DOHH2 (cell line): ENCODE measurements at regions not wholly inside any gene's neighbourhood (a gene's known extent, or its start where the extent isn't known, plus 50 kb on each side); places are given as distances from the start of the nearest gene placed in this dataset.

Source experiments
- H3F3A ChIP-seq: fragments of 200-600 bp; sonication (generic), shearing (Covaris generic); 2 replicates; pipeline ENCODE4 v1.6.0; 2016; ENCODE audit warnings: antibody characterized with exemption, mild to moderate bottlenecking; ENCODE audit not compliant: control insufficient read depth, insufficient read depth
- H3K27ac ChIP-seq: fragments of 200-600 bp; sonication (generic); 2 replicates; pipeline ENCODE4 v1.5.1; 2014; ENCODE audit warnings: low read depth, mild to moderate bottlenecking, low read length, moderate library complexity
- H3K27me3 ChIP-seq: fragments of 200-600 bp; sonication (generic); 2 replicates; pipeline ENCODE4 v1.6.1; 2014; ENCODE audit warnings: mild to moderate bottlenecking, low read length, mixed read lengths; ENCODE audit not compliant: control insufficient read depth
- H3K36me3 ChIP-seq: fragments of 200-600 bp; sonication (generic); 2 replicates; pipeline ENCODE4 v1.6.1; 2014; ENCODE audit warnings: mild to moderate bottlenecking, low read length, moderate library complexity, mixed read lengths; ENCODE audit not compliant: control insufficient read depth
- H3K4me1 ChIP-seq: fragments of 200-600 bp; sonication (generic); 2 replicates; pipeline ENCODE4 v1.6.1; 2014; ENCODE audit warnings: mild to moderate bottlenecking, low read length, mixed read lengths; ENCODE audit not compliant: control insufficient read depth
- H3K4me2 ChIP-seq: fragments of 200-600 bp; sonication (generic); 2 replicates; pipeline ENCODE4 v1.6.0; 2014; ENCODE audit warnings: mild to moderate bottlenecking, low read length, moderate library complexity
- H3K4me3 ChIP-seq: fragments of 200-600 bp; sonication (generic); 2 replicates; pipeline ENCODE4 v1.5.1; 2014; ENCODE audit warnings: mild to moderate bottlenecking, low read length, mixed read lengths
- H3K79me2 ChIP-seq: fragments of 200-600 bp; sonication (generic); 2 replicates; pipeline ENCODE4 v1.6.1; 2014; ENCODE audit warnings: mild to moderate bottlenecking, low read length, mixed read lengths; ENCODE audit not compliant: control insufficient read depth
- H3K9me2 ChIP-seq: fragments of 200-600 bp; sonication (generic); replicated peaks from 2 replicates; pipeline ENCODE4 v1.6.1; 2014; ENCODE audit warnings: mild to moderate bottlenecking, low read length, mixed read lengths; ENCODE audit not compliant: control insufficient read depth
- H3K9me3 ChIP-seq: fragments of 200-600 bp; sonication (generic); 2 replicates; pipeline ENCODE4 v1.6.1; 2014; ENCODE audit warnings: antibody characterized with exemption, low read length, mixed read lengths; ENCODE audit not compliant: control insufficient read depth, insufficient read depth
- H4K20me1 ChIP-seq: fragments of 200-600 bp; sonication (generic); 2 replicates; pipeline ENCODE4 v1.6.0; 2014; ENCODE audit warnings: low read depth, mild to moderate bottlenecking, antibody characterized with exemption, low read length, moderate library complexity; ENCODE audit not compliant: control insufficient read depth, insufficient read depth
- EZH2phosphoT487 ChIP-seq: fragments of 200-600 bp; sonication (generic); IDR thresholded peaks from 2 replicates; pipeline ENCODE4 v1.6.1; 2017; ENCODE audit warnings: borderline replicate concordance, mild to moderate bottlenecking, antibody characterized with exemption, low read length, moderate library complexity, mixed read lengths
- TF ChIP-seq, protein P1 (sequence below): fragments of 200-600 bp; sonication (generic); IDR thresholded peaks from one replicate; pipeline ENCODE4 v1.5.1; 2014; ENCODE audit warnings: antibody characterized with exemption, mild to moderate bottlenecking, low read depth, low read length; ENCODE audit not compliant: poor library complexity, severe bottlenecking

DNA sequence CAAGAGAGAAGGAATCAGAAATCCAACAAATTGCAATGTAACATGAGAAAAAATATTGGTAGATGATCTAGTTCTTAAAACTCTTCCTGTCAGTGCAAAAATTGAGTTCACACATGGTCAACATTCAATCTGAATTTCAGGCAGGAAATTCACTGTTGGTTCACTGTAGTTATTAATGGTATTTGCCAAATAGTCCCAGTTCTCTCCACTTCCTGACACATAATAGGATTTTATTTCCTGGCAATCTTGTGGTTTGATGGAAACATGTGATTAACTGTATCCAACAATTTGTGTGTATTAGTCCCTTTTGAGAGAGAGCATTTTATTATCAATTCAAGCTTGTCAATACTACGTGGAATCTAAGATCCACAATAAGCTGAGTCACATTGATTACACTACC is 1103.1 kb downstream of the ROBO2 start:
- Histone ChIP-seq H3K36me3 (no peaks in the 10 kb centered on the region), H3K4me1 (no peaks in the 10 kb centered on the region), H3F3A (no peaks in the 10 kb centered on the region), H3K4me3 (no peak overlapping the region), H3K9me3 (no peaks in the 10 kb centered on the region), H4K20me1 (no peaks in the 10 kb centered on the region), H3K4me2 (no peak overlapping the region), H3K27me3 (no peaks in the 10 kb centered on the region), H3K79me2 (no peaks in the 10 kb centered on the region), H3K27ac (no peak overlapping the region), H3K9me2 (no peaks in the 10 kb centered on the region)
- TF ChIP-seq, protein P1, sequence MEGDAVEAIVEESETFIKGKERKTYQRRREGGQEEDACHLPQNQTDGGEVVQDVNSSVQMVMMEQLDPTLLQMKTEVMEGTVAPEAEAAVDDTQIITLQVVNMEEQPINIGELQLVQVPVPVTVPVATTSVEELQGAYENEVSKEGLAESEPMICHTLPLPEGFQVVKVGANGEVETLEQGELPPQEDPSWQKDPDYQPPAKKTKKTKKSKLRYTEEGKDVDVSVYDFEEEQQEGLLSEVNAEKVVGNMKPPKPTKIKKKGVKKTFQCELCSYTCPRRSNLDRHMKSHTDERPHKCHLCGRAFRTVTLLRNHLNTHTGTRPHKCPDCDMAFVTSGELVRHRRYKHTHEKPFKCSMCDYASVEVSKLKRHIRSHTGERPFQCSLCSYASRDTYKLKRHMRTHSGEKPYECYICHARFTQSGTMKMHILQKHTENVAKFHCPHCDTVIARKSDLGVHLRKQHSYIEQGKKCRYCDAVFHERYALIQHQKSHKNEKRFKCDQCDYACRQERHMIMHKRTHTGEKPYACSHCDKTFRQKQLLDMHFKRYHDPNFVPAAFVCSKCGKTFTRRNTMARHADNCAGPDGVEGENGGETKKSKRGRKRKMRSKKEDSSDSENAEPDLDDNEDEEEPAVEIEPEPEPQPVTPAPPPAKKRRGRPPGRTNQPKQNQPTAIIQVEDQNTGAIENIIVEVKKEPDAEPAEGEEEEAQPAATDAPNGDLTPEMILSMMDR: no peak
- no peak for TF ChIP-seq EZH2phosphoT487

GRCh38 chr3:78148986-78149717 is 1109.3 kb downstream of the ROBO2 start:
- H4K20me1 ChIP-seq: no peaks in the 10 kb centered on the region
- H3K36me3 ChIP-seq: no peaks in the 10 kb centered on the region
- no peak overlapping the region for H3K4me3 ChIP-seq
- H3K9me3 ChIP-seq: peaks cover 3% of the 10 kb centered on the region; the same call in 1 of the 2 replicates
- H3K4me1 ChIP-seq: no peaks in the 10 kb centered on the region
- no peaks in the 10 kb centered on the region for H3K27me3 ChIP-seq
- no peak overlapping the region for H3K4me2 ChIP-seq
- TF ChIP-seq, protein P1: no peak
- no peak for TF ChIP-seq EZH2phosphoT487
- no peaks in the 10 kb centered on the region for H3K79me2 ChIP-seq
- H3K27ac ChIP-seq: no peak overlapping the region
- no peaks in the 10 kb centered on the region for H3F3A ChIP-seq
- no peaks in the 10 kb centered on the region for H3K9me2 ChIP-seq

DNA sequence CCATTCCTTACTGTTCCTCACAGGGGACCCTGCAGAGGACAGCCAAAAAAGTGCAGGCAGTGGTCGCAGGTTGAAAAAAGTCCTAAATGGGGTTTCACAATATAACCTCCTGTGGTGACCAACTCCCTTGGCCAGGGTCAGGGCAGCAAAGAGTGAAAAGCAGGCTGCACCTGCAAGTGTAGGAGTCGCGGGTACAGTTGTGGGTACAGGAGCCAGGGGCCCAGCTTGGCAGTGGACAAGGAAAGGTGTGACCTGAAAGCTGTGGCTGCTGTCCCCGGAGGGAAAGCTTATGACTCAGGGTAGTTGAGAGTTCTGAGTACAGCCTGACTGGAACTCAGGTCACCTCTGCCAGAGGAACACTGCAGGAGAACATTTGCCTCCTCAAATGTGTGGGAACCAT is 1114.1 kb downstream of the ROBO2 start:
- Histone ChIP-seq H3K79me2 (no peaks in the 10 kb centered on the region), H3K4me2 (no peak overlapping the region), H3K27me3 (no peaks in the 10 kb centered on the region), H3F3A (no peaks in the 10 kb centered on the region), H3K4me1 (no peaks in the 10 kb centered on the region), H3K27ac (no peak overlapping the region), H3K36me3 (no peaks in the 10 kb centered on the region), H3K9me3 (peaks cover 3% of the 10 kb centered on the region; the same call in 1 of the 2 replicates), H3K9me2 (no peaks in the 10 kb centered on the region), H3K4me3 (no peak overlapping the region), H4K20me1 (no peaks in the 10 kb centered on the region)
- TF ChIP-seq EZH2phosphoT487: no peak
- TF ChIP-seq, protein P1: no peak
